ENCODE measurements at regions not wholly inside any gene's neighbourhood (a gene's known extent, or its start where the extent isn't known, plus 50 kb on each side); places are given as distances from the start of the nearest gene placed in this dataset.

DNA sequence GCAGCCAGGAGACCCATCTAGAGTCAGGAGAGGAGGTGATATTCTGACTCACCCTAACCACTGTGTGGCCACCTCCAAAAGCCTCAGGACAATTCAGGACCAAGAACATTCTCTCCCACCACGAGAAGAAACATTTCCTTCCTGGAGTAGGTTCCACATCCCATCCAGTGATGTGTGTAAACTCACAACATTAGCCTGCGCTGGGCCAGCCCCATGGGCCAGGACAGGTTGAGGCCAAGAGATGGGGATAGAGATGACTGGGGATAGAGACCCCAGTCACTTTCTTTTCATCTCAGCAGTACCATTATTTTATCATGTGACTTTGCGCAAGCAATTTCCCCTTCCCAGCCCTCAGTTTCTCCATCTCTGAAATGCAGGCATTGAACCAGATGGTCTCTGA, 126.6 kb upstream of the PTPRT start (continued):
- no peak for TF ChIP-seq EZH2 (IDR thresholded peaks at IDR 0.05; ENCODE audit: low read depth, unreplicated experiment)
- no peak for TF ChIP-seq JUNB (IDR thresholded peaks at IDR 0.05; ENCODE audit: unreplicated experiment)
- TF ChIP-seq, protein P1, sequence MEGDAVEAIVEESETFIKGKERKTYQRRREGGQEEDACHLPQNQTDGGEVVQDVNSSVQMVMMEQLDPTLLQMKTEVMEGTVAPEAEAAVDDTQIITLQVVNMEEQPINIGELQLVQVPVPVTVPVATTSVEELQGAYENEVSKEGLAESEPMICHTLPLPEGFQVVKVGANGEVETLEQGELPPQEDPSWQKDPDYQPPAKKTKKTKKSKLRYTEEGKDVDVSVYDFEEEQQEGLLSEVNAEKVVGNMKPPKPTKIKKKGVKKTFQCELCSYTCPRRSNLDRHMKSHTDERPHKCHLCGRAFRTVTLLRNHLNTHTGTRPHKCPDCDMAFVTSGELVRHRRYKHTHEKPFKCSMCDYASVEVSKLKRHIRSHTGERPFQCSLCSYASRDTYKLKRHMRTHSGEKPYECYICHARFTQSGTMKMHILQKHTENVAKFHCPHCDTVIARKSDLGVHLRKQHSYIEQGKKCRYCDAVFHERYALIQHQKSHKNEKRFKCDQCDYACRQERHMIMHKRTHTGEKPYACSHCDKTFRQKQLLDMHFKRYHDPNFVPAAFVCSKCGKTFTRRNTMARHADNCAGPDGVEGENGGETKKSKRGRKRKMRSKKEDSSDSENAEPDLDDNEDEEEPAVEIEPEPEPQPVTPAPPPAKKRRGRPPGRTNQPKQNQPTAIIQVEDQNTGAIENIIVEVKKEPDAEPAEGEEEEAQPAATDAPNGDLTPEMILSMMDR (conservative IDR thresholded peaks at IDR 0.05; ENCODE audit: low read depth in 2 of 2), result no peak
- TF ChIP-seq NANOG (IDR thresholded peaks at IDR 0.05; ENCODE audit: borderline replicate concordance), result no peak
- no peak for TF ChIP-seq STAT1 (IDR thresholded peaks at IDR 0.05; ENCODE audit: unreplicated experiment)
- TF ChIP-seq ZNF114 (CRISPR knock-in tag; IDR thresholded peaks at IDR 0.05), result no peak
- no peak for TF ChIP-seq ETS1 (IDR thresholded peaks at IDR 0.05)
- TF ChIP-seq ZNF331 (CRISPR knock-in tag; IDR thresholded peaks at IDR 0.05; ENCODE audit: low read depth), result no peak
- no peak for TF ChIP-seq CREB1 (CRISPR knock-in tag; IDR thresholded peaks at IDR 0.05; ENCODE audit: low read depth)

GRCh38 chr20:43309266-43309665, 119.6 kb upstream of the PTPRT start:
- Histone ChIP-seq H3K27me3 (ENCODE audit: insufficient read depth) (no peaks in the 10 kb centered on the region), H3K79me2 (replicated peaks; ENCODE audit: insufficient read depth) (no peaks in the 10 kb centered on the region), H3K4me2 (no peak overlapping the region), H4K20me1 (replicated peaks; ENCODE audit: insufficient read depth) (no peaks in the 10 kb centered on the region), H3F3A (replicated peaks; ENCODE audit: low read depth) (no peaks in the 10 kb centered on the region), H2AFZ (no peak overlapping the region), H3K4me3 (no peak overlapping the region), H3K9me2 (ENCODE audit: insufficient read depth) (no peaks in the 10 kb centered on the region), H3K36me3 (ENCODE audit: insufficient read depth) (no peaks in the 10 kb centered on the region; the same call in 1 of the 2 replicates), H3K4me1 (ENCODE audit: insufficient read depth) (no peaks in the 10 kb centered on the region), H3K27ac (ENCODE audit: low read depth) (no peak overlapping the region)
- peaks cover 27% of the 10 kb centered on the region for H3K36me3 Mint-ChIP-seq (ENCODE audit: low read depth)
- H3K9me3 Mint-ChIP-seq, result peaks cover 95% of the 10 kb centered on the region
- H3K27ac Mint-ChIP-seq, result no peak overlapping the region
- ATAC-seq, result no peak
- H3K27me3 Mint-ChIP-seq (ENCODE audit: insufficient read depth, low read depth, poor library complexity), result peaks cover 11% of the 10 kb centered on the region
- no peak overlapping the region for H3K4me3 Mint-ChIP-seq
- no peaks in the 10 kb centered on the region for H3K4me1 Mint-ChIP-seq
- no peak for DNase-seq (ENCODE audit: low spot score)
- TF ChIP-seq NANOG (IDR thresholded peaks at IDR 0.05; ENCODE audit: borderline replicate concordance) (no peak), POLR2AphosphoS5 (IDR thresholded peaks at IDR 0.05; ENCODE audit: low read depth) (no peak), ZNF114 (CRISPR knock-in tag; IDR thresholded peaks at IDR 0.05) (no peak), EZH2 (IDR thresholded peaks at IDR 0.05; ENCODE audit: low read depth, unreplicated experiment) (no peak), EZH2phosphoT487 (IDR thresholded peaks at IDR 0.05; ENCODE audit: unreplicated experiment) (no peak), ETS1 (IDR thresholded peaks at IDR 0.05) (no peak), CREB1 (CRISPR knock-in tag; IDR thresholded peaks at IDR 0.05; ENCODE audit: low read depth) (no peak)
- TF ChIP-seq, protein P2, sequence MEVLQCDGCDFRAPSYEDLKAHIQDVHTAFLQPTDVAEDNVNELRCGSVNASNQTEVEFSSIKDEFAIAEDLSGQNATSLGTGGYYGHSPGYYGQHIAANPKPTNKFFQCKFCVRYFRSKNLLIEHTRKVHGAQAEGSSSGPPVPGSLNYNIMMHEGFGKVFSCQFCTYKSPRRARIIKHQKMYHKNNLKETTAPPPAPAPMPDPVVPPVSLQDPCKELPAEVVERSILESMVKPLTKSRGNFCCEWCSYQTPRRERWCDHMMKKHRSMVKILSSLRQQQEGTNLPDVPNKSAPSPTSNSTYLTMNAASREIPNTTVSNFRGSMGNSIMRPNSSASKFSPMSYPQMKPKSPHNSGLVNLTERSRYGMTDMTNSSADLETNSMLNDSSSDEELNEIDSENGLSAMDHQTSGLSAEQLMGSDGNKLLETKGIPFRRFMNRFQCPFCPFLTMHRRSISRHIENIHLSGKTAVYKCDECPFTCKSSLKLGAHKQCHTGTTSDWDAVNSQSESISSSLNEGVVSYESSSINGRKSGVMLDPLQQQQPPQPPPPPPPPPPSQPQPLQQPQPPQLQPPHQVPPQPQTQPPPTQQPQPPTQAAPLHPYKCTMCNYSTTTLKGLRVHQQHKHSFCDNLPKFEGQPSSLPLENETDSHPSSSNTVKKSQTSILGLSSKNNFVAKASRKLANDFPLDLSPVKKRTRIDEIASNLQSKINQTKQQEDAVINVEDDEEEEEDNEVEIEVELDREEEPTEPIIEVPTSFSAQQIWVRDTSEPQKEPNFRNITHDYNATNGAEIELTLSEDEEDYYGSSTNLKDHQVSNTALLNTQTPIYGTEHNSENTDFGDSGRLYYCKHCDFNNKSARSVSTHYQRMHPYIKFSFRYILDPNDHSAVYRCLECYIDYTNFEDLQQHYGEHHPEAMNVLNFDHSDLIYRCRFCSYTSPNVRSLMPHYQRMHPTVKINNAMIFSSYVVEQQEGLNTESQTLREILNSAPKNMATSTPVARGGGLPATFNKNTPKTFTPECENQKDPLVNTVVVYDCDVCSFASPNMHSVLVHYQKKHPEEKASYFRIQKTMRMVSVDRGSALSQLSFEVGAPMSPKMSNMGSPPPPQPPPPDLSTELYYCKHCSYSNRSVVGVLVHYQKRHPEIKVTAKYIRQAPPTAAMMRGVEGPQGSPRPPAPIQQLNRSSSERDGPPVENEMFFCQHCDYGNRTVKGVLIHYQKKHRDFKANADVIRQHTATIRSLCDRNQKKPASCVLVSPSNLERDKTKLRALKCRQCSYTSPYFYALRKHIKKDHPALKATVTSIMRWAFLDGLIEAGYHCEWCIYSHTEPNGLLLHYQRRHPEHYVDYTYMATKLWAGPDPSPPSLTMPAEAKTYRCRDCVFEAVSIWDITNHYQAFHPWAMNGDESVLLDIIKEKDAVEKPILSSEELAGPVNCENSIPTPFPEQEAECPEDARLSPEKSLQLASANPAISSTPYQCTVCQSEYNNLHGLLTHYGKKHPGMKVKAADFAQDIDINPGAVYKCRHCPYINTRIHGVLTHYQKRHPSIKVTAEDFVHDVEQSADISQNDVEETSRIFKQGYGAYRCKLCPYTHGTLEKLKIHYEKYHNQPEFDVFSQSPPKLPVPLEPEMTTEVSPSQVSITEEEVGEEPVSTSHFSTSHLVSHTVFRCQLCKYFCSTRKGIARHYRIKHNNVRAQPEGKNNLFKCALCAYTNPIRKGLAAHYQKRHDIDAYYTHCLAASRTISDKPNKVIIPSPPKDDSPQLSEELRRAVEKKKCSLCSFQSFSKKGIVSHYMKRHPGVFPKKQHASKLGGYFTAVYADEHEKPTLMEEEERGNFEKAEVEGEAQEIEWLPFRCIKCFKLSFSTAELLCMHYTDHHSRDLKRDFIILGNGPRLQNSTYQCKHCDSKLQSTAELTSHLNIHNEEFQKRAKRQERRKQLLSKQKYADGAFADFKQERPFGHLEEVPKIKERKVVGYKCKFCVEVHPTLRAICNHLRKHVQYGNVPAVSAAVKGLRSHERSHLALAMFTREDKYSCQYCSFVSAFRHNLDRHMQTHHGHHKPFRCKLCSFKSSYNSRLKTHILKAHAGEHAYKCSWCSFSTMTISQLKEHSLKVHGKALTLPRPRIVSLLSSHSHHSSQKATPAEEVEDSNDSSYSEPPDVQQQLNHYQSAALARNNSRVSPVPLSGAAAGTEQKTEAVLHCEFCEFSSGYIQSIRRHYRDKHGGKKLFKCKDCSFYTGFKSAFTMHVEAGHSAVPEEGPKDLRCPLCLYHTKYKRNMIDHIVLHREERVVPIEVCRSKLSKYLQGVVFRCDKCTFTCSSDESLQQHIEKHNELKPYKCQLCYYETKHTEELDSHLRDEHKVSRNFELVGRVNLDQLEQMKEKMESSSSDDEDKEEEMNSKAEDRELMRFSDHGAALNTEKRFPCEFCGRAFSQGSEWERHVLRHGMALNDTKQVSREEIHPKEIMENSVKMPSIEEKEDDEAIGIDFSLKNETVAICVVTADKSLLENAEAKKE (CRISPR knock-in tag; IDR thresholded peaks at IDR 0.05), result no peak
- TF ChIP-seq, protein P1 (conservative IDR thresholded peaks at IDR 0.05; ENCODE audit: low read depth in 2 of 2), result no peak

All from GM23338 (cell line).